HEK293 (cell line): ENCODE measurements at regions not wholly inside any gene's neighbourhood (a gene's known extent, or its start where the extent isn't known, plus 50 kb on each side); places are given as distances from the start of the nearest gene placed in this dataset.

ENCODE experiments used
- CTCF ChIA-PET: fragments of 350-600 bp; formaldehyde crosslinking; extraction: SDS; loops from one replicate; lab custom pipeline; 2021; ENCODE audit warnings: antibody characterized with exemption; lab: Yijun Ruan, JAX
- POLR2A ChIA-PET: fragments of 300-600 bp; formaldehyde crosslinking; extraction: SDS; loops from one replicate; lab custom pipeline; 2020; ENCODE audit warnings: antibody characterized with exemption, inconsistent platforms; lab: Yijun Ruan, JAX
- H3K27ac ChIP-seq: fragments of 200-500 bp; sonication (Bioruptor generic); 2 replicates; pipeline ENCODE4 v1.5.1; 2014; ENCODE audit warnings: low read depth, low read length, control low read depth, inconsistent platforms; ENCODE audit errors: extremely low read depth
- H3K36me3 ChIP-seq, 2 experiments: fragments of 200-500 bp in 1 of 2; sonication (Bioruptor generic) in 1 of 2; 1 replicate in 1 of 2; 2 replicates in 1 of 2; pipeline ENCODE4 v1.5.1; 2014 to 2017; ENCODE audit warnings: inconsistent platforms in 2 of 2, low read length in 2 of 2; ENCODE audit not compliant: control insufficient read depth in 2 of 2, insufficient read depth in 1 of 2
- H3K4me1 ChIP-seq: fragments of 200-500 bp; sonication (Bioruptor generic); 2 replicates; pipeline ENCODE4 v1.5.1; 2014; ENCODE audit warnings: mild to moderate bottlenecking, low read length, inconsistent platforms; ENCODE audit not compliant: control insufficient read depth, insufficient read depth
- H3K4me3 ChIP-seq: 2 replicates; pipeline ENCODE4 v1.5.1; 2011; ENCODE audit warnings: low read depth, mild to moderate bottlenecking, control low read depth, low read length, moderate library complexity
- H3K9me3 ChIP-seq: fragments of 200-500 bp; sonication (Bioruptor generic); 2 replicates; pipeline ENCODE4 v1.5.1; 2014; ENCODE audit warnings: low read depth, low read length, inconsistent platforms; ENCODE audit not compliant: control insufficient read depth, insufficient read depth
- BCL11A ChIP-seq: fragments of 450-650 bp; formaldehyde crosslinking; IDR thresholded peaks from 2 replicates; pipeline ENCODE4 v1.5.1; 2016; ENCODE audit warnings: low read depth, missing biosample characterization, missing genetic modification characterization
- GLI2 ChIP-seq: fragments of 450-650 bp; formaldehyde crosslinking; IDR thresholded peaks from 2 replicates; pipeline ENCODE4; 2017; ENCODE audit warnings: missing biosample characterization, missing genetic modification characterization, low read depth, borderline replicate concordance
- IKZF3 ChIP-seq: fragments of 450-650 bp; IDR thresholded peaks from 2 replicates; pipeline ENCODE4 v1.5.0; 2018; ENCODE audit warnings: missing biosample characterization, mild to moderate bottlenecking, missing genetic modification characterization, moderate library complexity
- KLF8 ChIP-seq: fragments of 450-650 bp; formaldehyde crosslinking; IDR thresholded peaks from 2 replicates; pipeline ENCODE4 v1.5.1; 2016; ENCODE audit warnings: missing biosample characterization, missing genetic modification characterization
- MZF1 ChIP-seq: fragments of 450-650 bp; formaldehyde crosslinking; IDR thresholded peaks from 2 replicates; pipeline ENCODE4 v1.5.1; 2017; ENCODE audit warnings: missing biosample characterization, missing genetic modification characterization, borderline replicate concordance
- SP7 ChIP-seq: fragments of 450-650 bp; formaldehyde crosslinking; IDR thresholded peaks from 2 replicates; pipeline ENCODE4 v1.5.1; 2016; ENCODE audit warnings: missing biosample characterization, missing genetic modification characterization
- ZFP37 ChIP-seq: fragments of 450-650 bp; formaldehyde crosslinking; IDR thresholded peaks from 2 replicates; pipeline ENCODE4 v1.5.1; 2016; ENCODE audit warnings: missing biosample characterization, missing genetic modification characterization
- ZNF19 ChIP-seq: fragments of 450-650 bp; formaldehyde crosslinking; IDR thresholded peaks from 2 replicates; pipeline ENCODE4; 2016; ENCODE audit warnings: missing biosample characterization, missing genetic modification characterization, low read depth
- ZNF211 ChIP-seq: fragments of 450-650 bp; formaldehyde crosslinking; IDR thresholded peaks from 2 replicates; pipeline ENCODE4 v1.5.1; 2016; ENCODE audit warnings: low read depth, missing biosample characterization, missing genetic modification characterization
- ZNF214 ChIP-seq: fragments of 450-650 bp; formaldehyde crosslinking; IDR thresholded peaks from 2 replicates; pipeline ENCODE4 v1.5.1; 2017; ENCODE audit warnings: missing biosample characterization, mild to moderate bottlenecking, missing genetic modification characterization, borderline replicate concordance
- ZNF23 ChIP-seq: fragments of 450-650 bp; formaldehyde crosslinking; IDR thresholded peaks from 2 replicates; pipeline ENCODE4 v1.5.1; 2016; ENCODE audit warnings: missing biosample characterization, missing genetic modification characterization, borderline replicate concordance
- ZNF510 ChIP-seq: fragments of 450-650 bp; formaldehyde crosslinking; IDR thresholded peaks from 2 replicates; pipeline ENCODE4 v1.5.1; 2018; ENCODE audit warnings: mild to moderate bottlenecking, missing genetic modification characterization, missing biosample characterization; ENCODE audit not compliant: insufficient replicate concordance
- ZNF529 ChIP-seq: fragments of 450-650 bp; formaldehyde crosslinking; IDR thresholded peaks from 2 replicates; pipeline ENCODE4 v1.5.1; 2017; ENCODE audit warnings: missing genetic modification characterization, missing biosample characterization; ENCODE audit not compliant: insufficient replicate concordance
- ZNF596 ChIP-seq: fragments of 450-650 bp; IDR thresholded peaks from 2 replicates; pipeline ENCODE4 v1.5.0; 2018; ENCODE audit warnings: missing biosample characterization, mild to moderate bottlenecking, missing genetic modification characterization, moderate library complexity
- ZNF600 ChIP-seq: fragments of 450-650 bp; formaldehyde crosslinking; IDR thresholded peaks from 2 replicates; pipeline ENCODE4 v1.5.1; 2016; ENCODE audit warnings: missing biosample characterization, missing genetic modification characterization
- ZNF658 ChIP-seq: fragments of 450-650 bp; formaldehyde crosslinking; IDR thresholded peaks from 2 replicates; pipeline ENCODE4; 2016; ENCODE audit warnings: missing biosample characterization, missing genetic modification characterization
- ZNF660 ChIP-seq: fragments of 450-650 bp; IDR thresholded peaks from 2 replicates; pipeline ENCODE4 v1.5.1; 2018; ENCODE audit warnings: missing biosample characterization, mild to moderate bottlenecking, missing genetic modification characterization
- ZNF76 ChIP-seq: fragments of 450-650 bp; formaldehyde crosslinking; IDR thresholded peaks from 2 replicates; pipeline ENCODE4; 2016; ENCODE audit warnings: low read depth, missing biosample characterization, missing genetic modification characterization, borderline replicate concordance
- ZSCAN30 ChIP-seq: fragments of 450-650 bp; IDR thresholded peaks from 2 replicates; pipeline ENCODE4 v1.5.1; 2018; ENCODE audit warnings: missing biosample characterization, mild to moderate bottlenecking, missing genetic modification characterization, moderate library complexity
- TF ChIP-seq, protein P1 (sequence below): fragments of 450-650 bp; formaldehyde crosslinking; IDR thresholded peaks from 2 replicates; pipeline ENCODE4 v1.5.1; 2016; ENCODE audit warnings: missing biosample characterization, missing genetic modification characterization
- TF ChIP-seq, protein P2 (sequence below): fragments of 450-650 bp; formaldehyde crosslinking; IDR thresholded peaks from 2 replicates; pipeline ENCODE4 v1.5.1; 2016; ENCODE audit warnings: missing biosample characterization, missing genetic modification characterization
- TF ChIP-seq, protein P3 (sequence below): fragments of 450-650 bp; formaldehyde crosslinking; IDR thresholded peaks from 2 replicates; pipeline ENCODE4 v1.5.1; 2016; ENCODE audit warnings: missing biosample characterization, missing genetic modification characterization
- TF ChIP-seq, protein P4 (sequence below): fragments of 450-650 bp; formaldehyde crosslinking; IDR thresholded peaks from 2 replicates; pipeline ENCODE4 v1.5.1; 2016; ENCODE audit warnings: missing biosample characterization, missing genetic modification characterization

DNA sequence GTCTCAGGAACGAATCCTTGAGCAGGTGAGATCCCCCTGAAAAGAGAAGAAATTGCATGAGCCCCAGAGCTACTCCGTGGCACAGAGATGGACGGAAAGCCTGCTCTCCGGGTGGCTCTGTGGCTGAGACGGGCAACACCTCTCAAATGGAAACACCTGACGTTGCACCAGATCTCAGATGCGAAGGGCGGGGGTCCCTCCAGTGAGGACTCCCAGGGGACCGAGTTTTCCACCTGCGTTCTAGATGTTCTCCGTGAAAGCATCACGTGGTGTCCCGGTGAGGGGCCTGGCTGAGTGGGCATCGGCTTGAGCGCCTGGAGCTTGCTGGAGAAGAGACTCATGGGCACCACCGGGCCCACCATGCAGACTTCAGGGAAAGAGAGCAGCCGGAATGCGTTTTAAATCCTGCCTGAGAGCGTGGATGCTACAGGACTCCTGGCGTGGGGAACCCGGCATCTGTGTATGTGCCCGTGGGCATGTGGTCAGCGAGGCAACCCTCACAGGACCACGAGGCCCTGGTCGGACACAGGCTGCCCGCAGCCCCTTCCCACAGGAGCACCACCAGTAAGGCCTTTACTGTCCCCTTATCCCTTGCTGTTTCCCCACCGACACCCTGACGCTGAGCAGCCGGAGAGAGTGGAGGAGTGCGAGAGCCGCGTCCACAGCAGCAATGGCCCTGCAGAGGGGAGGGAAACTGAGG, 378.4 kb upstream of the IRX4 start:
- Histone ChIP-seq H3K4me1 (no peaks in the 10 kb centered on the region), H3K27ac (no peak overlapping the region), H3K4me3 (no peak overlapping the region), H3K36me3 (no peaks in the 10 kb centered on the region), H3K9me3 (no peaks in the 10 kb centered on the region)
- ChIA-PET POLR2A (no interaction called here), CTCF (no interaction called here)
- TF ChIP-seq ZNF600 (no peak), ZNF19 (tag by site-specific recombination) (no peak), ZFP37 (tag by site-specific recombination) (no peak)
- TF ChIP-seq, protein P1, sequence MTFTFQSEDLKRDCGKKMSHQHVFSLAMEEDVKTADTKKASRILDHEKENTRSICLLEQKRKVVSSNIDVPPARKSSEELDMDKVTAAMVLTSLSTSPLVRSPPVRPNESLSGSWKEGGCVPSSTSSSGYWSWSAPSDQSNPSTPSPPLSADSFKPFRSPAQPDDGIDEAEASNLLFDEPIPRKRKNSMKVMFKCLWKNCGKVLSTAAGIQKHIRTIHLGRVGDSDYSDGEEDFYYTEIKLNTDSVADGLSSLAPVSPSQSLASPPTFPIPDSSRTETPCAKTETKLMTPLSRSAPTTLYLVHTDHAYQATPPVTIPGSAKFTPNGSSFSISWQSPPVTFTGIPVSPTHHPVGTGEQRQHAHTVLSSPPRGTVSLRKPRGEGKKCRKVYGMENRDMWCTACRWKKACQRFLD (tag by site-specific recombination) = no peak

DNA sequence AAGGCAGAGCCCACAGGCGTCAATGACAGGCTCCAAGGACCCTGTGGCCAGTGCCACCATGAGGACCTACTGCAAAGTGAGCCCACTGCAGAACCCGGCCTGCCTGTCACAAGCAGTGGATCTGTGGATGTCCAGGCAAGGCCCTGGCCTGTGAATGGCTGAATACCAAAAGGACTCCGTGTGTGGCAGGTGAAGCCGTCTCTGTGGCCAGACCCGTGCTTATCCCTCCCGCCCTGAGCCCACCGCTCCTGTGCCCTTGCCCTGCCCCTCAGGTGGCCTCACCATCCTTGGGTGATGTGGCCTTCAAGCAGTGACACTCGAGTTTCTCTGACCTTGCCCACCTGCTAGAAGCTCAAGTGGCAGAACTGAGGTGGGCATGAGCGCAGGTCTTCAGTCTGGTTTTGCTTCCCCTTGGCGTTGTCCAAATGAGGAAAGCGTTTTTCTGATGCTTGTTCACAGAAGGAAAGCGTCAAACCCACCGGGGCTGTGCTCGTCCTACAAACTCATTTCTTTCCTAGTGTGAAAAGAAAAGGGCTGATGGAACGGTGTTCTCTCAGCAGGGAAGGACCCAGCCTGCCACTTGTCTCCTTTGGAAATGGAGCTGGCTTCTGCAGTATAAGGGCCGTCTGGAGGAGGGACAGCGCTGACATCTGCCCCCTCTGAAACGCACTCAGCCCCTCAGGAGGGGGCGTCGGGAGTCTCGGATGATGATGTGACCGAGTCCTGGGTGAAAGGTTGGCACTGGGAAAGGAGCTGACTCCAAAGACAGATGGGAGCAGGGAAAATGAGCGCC, 377.7 kb upstream of the IRX4 start:
- Histone ChIP-seq H3K27ac (no peak overlapping the region), H3K36me3 (no peaks in the 10 kb centered on the region), H3K9me3 (no peaks in the 10 kb centered on the region), H3K4me3 (no peak overlapping the region)
- CTCF ChIA-PET = no interaction called here
- POLR2A ChIA-PET = no interaction called here
- TF ChIP-seq BCL11A (no peak), ZNF211 (no peak), ZNF76 (no peak), GLI2 (tag by site-specific recombination) (no peak), ZSCAN30 (tag by site-specific recombination) (no peak), ZNF510 (tag by site-specific recombination) (no peak)
- TF ChIP-seq, protein P2, sequence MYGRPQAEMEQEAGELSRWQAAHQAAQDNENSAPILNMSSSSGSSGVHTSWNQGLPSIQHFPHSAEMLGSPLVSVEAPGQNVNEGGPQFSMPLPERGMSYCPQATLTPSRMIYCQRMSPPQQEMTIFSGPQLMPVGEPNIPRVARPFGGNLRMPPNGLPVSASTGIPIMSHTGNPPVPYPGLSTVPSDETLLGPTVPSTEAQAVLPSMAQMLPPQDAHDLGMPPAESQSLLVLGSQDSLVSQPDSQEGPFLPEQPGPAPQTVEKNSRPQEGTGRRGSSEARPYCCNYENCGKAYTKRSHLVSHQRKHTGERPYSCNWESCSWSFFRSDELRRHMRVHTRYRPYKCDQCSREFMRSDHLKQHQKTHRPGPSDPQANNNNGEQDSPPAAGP (tag by site-specific recombination) = no peak
- TF ChIP-seq, protein P3, sequence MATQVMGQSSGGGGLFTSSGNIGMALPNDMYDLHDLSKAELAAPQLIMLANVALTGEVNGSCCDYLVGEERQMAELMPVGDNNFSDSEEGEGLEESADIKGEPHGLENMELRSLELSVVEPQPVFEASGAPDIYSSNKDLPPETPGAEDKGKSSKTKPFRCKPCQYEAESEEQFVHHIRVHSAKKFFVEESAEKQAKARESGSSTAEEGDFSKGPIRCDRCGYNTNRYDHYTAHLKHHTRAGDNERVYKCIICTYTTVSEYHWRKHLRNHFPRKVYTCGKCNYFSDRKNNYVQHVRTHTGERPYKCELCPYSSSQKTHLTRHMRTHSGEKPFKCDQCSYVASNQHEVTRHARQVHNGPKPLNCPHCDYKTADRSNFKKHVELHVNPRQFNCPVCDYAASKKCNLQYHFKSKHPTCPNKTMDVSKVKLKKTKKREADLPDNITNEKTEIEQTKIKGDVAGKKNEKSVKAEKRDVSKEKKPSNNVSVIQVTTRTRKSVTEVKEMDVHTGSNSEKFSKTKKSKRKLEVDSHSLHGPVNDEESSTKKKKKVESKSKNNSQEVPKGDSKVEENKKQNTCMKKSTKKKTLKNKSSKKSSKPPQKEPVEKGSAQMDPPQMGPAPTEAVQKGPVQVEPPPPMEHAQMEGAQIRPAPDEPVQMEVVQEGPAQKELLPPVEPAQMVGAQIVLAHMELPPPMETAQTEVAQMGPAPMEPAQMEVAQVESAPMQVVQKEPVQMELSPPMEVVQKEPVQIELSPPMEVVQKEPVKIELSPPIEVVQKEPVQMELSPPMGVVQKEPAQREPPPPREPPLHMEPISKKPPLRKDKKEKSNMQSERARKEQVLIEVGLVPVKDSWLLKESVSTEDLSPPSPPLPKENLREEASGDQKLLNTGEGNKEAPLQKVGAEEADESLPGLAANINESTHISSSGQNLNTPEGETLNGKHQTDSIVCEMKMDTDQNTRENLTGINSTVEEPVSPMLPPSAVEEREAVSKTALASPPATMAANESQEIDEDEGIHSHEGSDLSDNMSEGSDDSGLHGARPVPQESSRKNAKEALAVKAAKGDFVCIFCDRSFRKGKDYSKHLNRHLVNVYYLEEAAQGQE (tag by site-specific recombination) = no peak
- TF ChIP-seq, all 188 proteins: peak for 0
- no peaks in the 10 kb centered on the region for H3K4me1 ChIP-seq

DNA sequence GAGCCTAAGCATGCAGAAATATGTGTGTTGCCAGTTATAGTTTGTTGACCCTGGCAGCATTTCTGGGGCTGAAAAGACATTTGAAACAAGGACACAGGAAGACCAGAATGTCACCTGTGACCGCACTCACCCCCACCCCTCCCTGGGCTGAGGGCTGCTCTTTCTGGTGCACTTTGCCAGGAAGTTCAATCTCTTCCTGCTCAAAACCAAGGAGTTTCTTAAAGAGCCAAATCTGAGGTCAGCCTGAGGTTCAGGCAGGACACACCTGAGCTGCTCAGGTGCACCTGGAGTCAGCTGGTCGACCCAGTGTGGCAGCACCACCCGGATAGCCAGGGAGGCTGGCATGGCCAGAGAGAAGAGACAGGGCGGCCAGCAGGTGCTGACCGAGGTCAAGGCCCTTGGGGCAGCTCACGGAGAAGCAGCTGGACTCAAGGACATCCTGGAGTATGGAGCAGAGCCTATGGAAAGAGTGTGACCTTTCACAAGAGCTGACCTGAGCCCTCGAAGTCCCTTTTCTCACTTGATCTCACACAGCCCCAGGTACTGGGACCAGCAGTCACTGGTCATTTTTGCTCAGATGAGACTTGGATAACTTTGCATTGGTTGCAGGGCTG, 376.9 kb upstream of the IRX4 start:
- H3K36me3 ChIP-seq = no peaks in the 10 kb centered on the region
- no peaks in the 10 kb centered on the region for H3K4me1 ChIP-seq
- H3K27ac ChIP-seq = no peak overlapping the region
- H3K9me3 ChIP-seq = no peaks in the 10 kb centered on the region
- H3K4me3 ChIP-seq = no peak overlapping the region
- ChIA-PET CTCF (no interaction called here), POLR2A (no interaction called here)
- TF ChIP-seq IKZF3 (tag by site-specific recombination) (no peak), KLF8 (no peak), ZNF529 (tag by site-specific recombination) (no peak), ZNF214 (tag by site-specific recombination) (no peak), ZNF596 (tag by site-specific recombination) (no peak), ZNF600 (no peak), ZNF658 (tag by site-specific recombination) (no peak), ZNF660 (no peak), MZF1 (tag by site-specific recombination) (no peak), ZNF23 (tag by site-specific recombination) (no peak), SP7 (tag by site-specific recombination) (no peak)
- TF ChIP-seq, protein P4, sequence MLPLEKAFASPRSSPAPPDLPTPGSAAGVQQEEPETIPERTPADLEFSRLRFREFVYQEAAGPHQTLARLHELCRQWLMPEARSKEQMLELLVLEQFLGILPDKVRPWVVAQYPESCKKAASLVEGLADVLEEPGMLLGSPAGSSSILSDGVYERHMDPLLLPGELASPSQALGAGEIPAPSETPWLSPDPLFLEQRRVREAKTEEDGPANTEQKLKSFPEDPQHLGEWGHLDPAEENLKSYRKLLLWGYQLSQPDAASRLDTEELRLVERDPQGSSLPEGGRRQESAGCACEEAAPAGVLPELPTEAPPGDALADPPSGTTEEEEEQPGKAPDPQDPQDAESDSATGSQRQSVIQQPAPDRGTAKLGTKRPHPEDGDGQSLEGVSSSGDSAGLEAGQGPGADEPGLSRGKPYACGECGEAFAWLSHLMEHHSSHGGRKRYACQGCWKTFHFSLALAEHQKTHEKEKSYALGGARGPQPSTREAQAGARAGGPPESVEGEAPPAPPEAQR (tag by site-specific recombination) = no peak
